HG02943 (cell line): ENCODE measurements at regions not wholly inside any gene's neighbourhood (a gene's known extent, or its start where the extent isn't known, plus 50 kb on each side); places are given as distances from the start of the nearest gene placed in this dataset.

Experiments
- ATAC-seq: cut with Tn5 transposase; IDR thresholded peaks from one replicate; pipeline ENCODE4 v1.9.1; 2021; ENCODE audit warnings: mild to moderate bottlenecking, low read depth, moderate library complexity; ENCODE audit not compliant: unreplicated experiment

GRCh38 chr14:58923751-58924405 is 264.6 kb upstream of the DAAM1 start:
- ATAC-seq = no peak

- no peak for ATAC-seq
Measured at GRCh38 chr14:58941629-58942028, 246.8 kb upstream of the DAAM1 start.

- ATAC-seq = no peak
Measured at GRCh38 chr14:58942516-58942915, 246.0 kb upstream of the DAAM1 start.

GRCh38 chr14:58944343-58944967 is 244.0 kb upstream of the DAAM1 start:
- no peak for ATAC-seq

GRCh38 chr14:58944968-58945356 is 243.5 kb upstream of the DAAM1 start:
- no peak for ATAC-seq

- no peak for ATAC-seq
Measured at GRCh38 chr14:58946431-58946830, 242.0 kb upstream of the DAAM1 start.

GRCh38 chr14:58947156-58947555 is 241.3 kb upstream of the DAAM1 start:
- ATAC-seq = no peak

- no peak for ATAC-seq
Measured at GRCh38 chr14:58947814-58948445, 240.5 kb upstream of the DAAM1 start.

GRCh38 chr14:58950555-58950954 is 237.9 kb upstream of the DAAM1 start:
- no peak for ATAC-seq

- ATAC-seq = no peak
Measured at GRCh38 chr14:58951143-58951542, 237.3 kb upstream of the DAAM1 start.

- no peak for ATAC-seq
Measured at GRCh38 chr14:58954052-58954451, 234.4 kb upstream of the DAAM1 start.

GRCh38 chr14:58954901-58955861 is 233.3 kb upstream of the DAAM1 start:
- ATAC-seq = no peak

- no peak for ATAC-seq
Measured at GRCh38 chr14:58961045-58961731, 227.3 kb upstream of the DAAM1 start.

GRCh38 chr14:58963873-58964597 is 224.4 kb upstream of the DAAM1 start:
- ATAC-seq = no peak

GRCh38 chr14:58964598-58964928 is 223.9 kb upstream of the DAAM1 start:
- no peak for ATAC-seq

- ATAC-seq = no peak
Measured at GRCh38 chr14:58965601-58966000, 222.9 kb upstream of the DAAM1 start.

- ATAC-seq = no peak
Measured at GRCh38 chr14:58966997-58967396, 221.5 kb upstream of the DAAM1 start.

- no peak for ATAC-seq
Measured at GRCh38 chr14:58969951-58970751, 218.3 kb upstream of the DAAM1 start.
